H1 (cell line): ENCODE measurements at regions not wholly inside any gene's neighbourhood (a gene's known extent, or its start where the extent isn't known, plus 50 kb on each side); places are given as distances from the start of the nearest gene placed in this dataset.
"Not testable (repeated sequence)": the region's sequence is repeated elsewhere in the genome, so short reads cannot be mapped to it uniquely, and the experiment has no call there.

Experiments used
- CTCF ChIA-PET: fragments of 300-600 bp; sonication (Branson Sonifier 250); formaldehyde crosslinking; loops from one replicate; lab custom pipeline; 2021; ENCODE audit not compliant: partially characterized antibody; lab: Charles Lee
- POLR2A ChIA-PET: fragments of 300-600 bp; sonication (Branson Sonifier 250); formaldehyde crosslinking; loops from one replicate; lab custom pipeline; 2021; ENCODE audit warnings: inconsistent platforms; ENCODE audit not compliant: partially characterized antibody; lab: Charles Lee
- DNase-seq, 2 experiments: peaks; one replicate each; pipeline versions ENCODE4 v3.0.0 to v3.0.0-alpha.2; 2010 to 2022; ENCODE audit warnings: low spot score in 2 of 2, low read depth in 1 of 2, mixed read lengths in 1 of 2
- FAIRE-seq: peaks from 2 replicates; lab custom pipeline; 2011; peaks lifted over from hg19 to GRCh38; lab: Jason Lieb, UNC
- H2AFZ ChIP-seq: 2 replicates; pipeline ENCODE4 v1.8.1; 2012; ENCODE audit warnings: low read length, inconsistent platforms
- H2AK5ac ChIP-seq: 2 replicates; pipeline ENCODE4 v1.6.1; 2013; ENCODE audit warnings: low read depth, low read length
- H2BK120ac ChIP-seq: replicated peaks from 2 replicates; pipeline ENCODE3; 2013; ENCODE audit warnings: low read depth, low read length, inconsistent platforms
- H2BK12ac ChIP-seq: 2 replicates; pipeline ENCODE4 v1.6.1; 2013; ENCODE audit warnings: low read depth, low read length
- H2BK15ac ChIP-seq: 2 replicates; pipeline ENCODE4 v1.6.1; 2013; ENCODE audit warnings: low read length
- H2BK20ac ChIP-seq: 2 replicates; pipeline ENCODE4 v1.6.1; 2013; ENCODE audit warnings: low read length
- H2BK5ac ChIP-seq: 2 replicates; pipeline ENCODE4 v1.6.1; 2013; ENCODE audit warnings: low read depth, low read length
- H3K14ac ChIP-seq: 2 replicates; pipeline ENCODE4 v1.6.1; 2013; ENCODE audit warnings: inconsistent platforms; ENCODE audit not compliant: insufficient read length
- H3K18ac ChIP-seq: 2 replicates; pipeline ENCODE4 v1.6.1; 2013; ENCODE audit warnings: low read length; ENCODE audit errors: extremely low read depth
- H3K23ac ChIP-seq: 2 replicates; pipeline ENCODE4 v1.6.1; 2013; ENCODE audit warnings: inconsistent platforms; ENCODE audit not compliant: insufficient read length
- H3K23me2 ChIP-seq: 2 replicates; pipeline ENCODE4 v1.6.1; 2013; ENCODE audit warnings: low read depth, low read length
- H3K27ac ChIP-seq: 2 replicates; pipeline ENCODE4 v1.6.1; 2011; ENCODE audit warnings: low read depth, low read length, inconsistent platforms
- H3K27me3 ChIP-seq, 4 experiments: replicated peaks in 1 of 4; 1 replicate in 1 of 4; 2 replicates in 3 of 4; pipeline versions ENCODE4 v1.6.1 to v1.8.1; 2011 to 2013; ENCODE audit warnings: low read length in 3 of 4, mild to moderate bottlenecking in 3 of 4, inconsistent platforms in 2 of 4, mixed read lengths in 2 of 4, moderate library complexity in 1 of 4; ENCODE audit not compliant: control insufficient read depth in 3 of 4, insufficient read depth in 3 of 4; ENCODE audit errors: extremely low read depth in 1 of 4
- H3K36me3 ChIP-seq, 4 experiments: 2 replicates each; pipeline versions ENCODE4 v1.6.1 to v1.8.1; 2011 to 2013; ENCODE audit warnings: mild to moderate bottlenecking in 4 of 4, low read length in 3 of 4, moderate library complexity in 2 of 4, control low read depth in 1 of 4, inconsistent platforms in 1 of 4; ENCODE audit not compliant: insufficient read depth in 4 of 4, control insufficient read depth in 2 of 4
- H3K4ac ChIP-seq: replicated peaks from 2 replicates; pipeline ENCODE3; 2013; ENCODE audit warnings: low read length, low read depth, mixed read lengths, inconsistent platforms; ENCODE audit not compliant: insufficient read length
- H3K4me1 ChIP-seq, 4 experiments: replicated peaks in 1 of 4; 1 replicate in 1 of 4; 2 replicates in 3 of 4; pipeline versions ENCODE4 v1.6.1 to v1.8.1; 2011 to 2013; ENCODE audit warnings: low read length in 3 of 4, inconsistent platforms in 2 of 4, mixed read lengths in 1 of 4; ENCODE audit not compliant: insufficient read depth in 4 of 4, control insufficient read depth in 3 of 4
- H3K4me2 ChIP-seq, 2 experiments: 2 replicates each; pipeline versions ENCODE4 v1.6.1 to v1.8.1; 2011 to 2013; ENCODE audit warnings: low read depth in 2 of 2, low read length in 2 of 2, control low read depth in 1 of 2, inconsistent platforms in 1 of 2, mild to moderate bottlenecking in 1 of 2; ENCODE audit not compliant: insufficient read depth in 1 of 2
- H3K4me3 ChIP-seq, 4 experiments: fragments of 200-600, 300-600 bp in 1 of 4; sonication (generic), shearing (Covaris generic), sonication (Bioruptor Twin) in 1 of 4; 2 replicates each; pipeline versions ENCODE4 v1.5.1 to v1.8.1; 2011 to 2016; ENCODE audit warnings: low read length in 4 of 4, low read depth in 3 of 4, control low read depth in 2 of 4, inconsistent platforms in 2 of 4, mild to moderate bottlenecking in 2 of 4, mixed read lengths in 1 of 4, moderate library complexity in 1 of 4; ENCODE audit not compliant: insufficient read depth in 2 of 4; ENCODE audit errors: extremely low read depth in 1 of 4
- H3K56ac ChIP-seq: replicated peaks from 2 replicates; pipeline ENCODE3; 2013; ENCODE audit warnings: low read depth, mild to moderate bottlenecking, mixed read lengths, low read length, inconsistent platforms; ENCODE audit not compliant: insufficient read length
- H3K79me1 ChIP-seq: 2 replicates; pipeline ENCODE4 v1.6.1; 2013; ENCODE audit warnings: low read depth, low read length, control low read depth
- H3K79me2 ChIP-seq, 2 experiments: 2 replicates each; pipeline versions ENCODE4 v1.6.1 to v1.8.1; 2012 to 2013; ENCODE audit warnings: low read length in 2 of 2, mild to moderate bottlenecking in 2 of 2, inconsistent platforms in 1 of 2; ENCODE audit not compliant: insufficient read depth in 2 of 2, control insufficient read depth in 1 of 2
- H3K9ac ChIP-seq, 4 experiments: replicated peaks in 1 of 4; 1 replicate in 1 of 4; 2 replicates in 3 of 4; pipeline versions ENCODE4 v1.6.1 to v1.8.1; 2011 to 2013; ENCODE audit warnings: low read depth in 3 of 4, low read length in 3 of 4, control low read depth in 2 of 4, mild to moderate bottlenecking in 2 of 4, moderate library complexity in 2 of 4, inconsistent platforms in 1 of 4; ENCODE audit errors: extremely low read depth in 1 of 4
- H3K9me3 ChIP-seq, 2 experiments: 2 replicates each; pipeline versions ENCODE4 v1.6.1 to v1.8.1; 2012 to 2013; ENCODE audit warnings: mild to moderate bottlenecking in 2 of 2, moderate library complexity in 2 of 2, control low read depth in 1 of 2, inconsistent platforms in 1 of 2, low read depth in 1 of 2, low read length in 1 of 2, mixed read lengths in 1 of 2; ENCODE audit not compliant: insufficient read depth in 2 of 2
- H4K20me1 ChIP-seq, 2 experiments: replicated peaks in 1 of 2; 2 replicates each; pipeline versions ENCODE3 to v1.8.1; 2011 to 2013; ENCODE audit warnings: inconsistent platforms in 2 of 2, low read length in 2 of 2, mild to moderate bottlenecking in 1 of 2; ENCODE audit not compliant: insufficient read depth in 2 of 2, control insufficient read depth in 1 of 2
- H4K5ac ChIP-seq: 2 replicates; pipeline ENCODE4 v1.6.1; 2013; ENCODE audit warnings: low read length, low read depth, mixed read lengths, inconsistent platforms; ENCODE audit not compliant: insufficient read length
- H4K8ac ChIP-seq: 2 replicates; pipeline ENCODE4 v1.8.0; 2013; ENCODE audit warnings: mild to moderate bottlenecking, moderate library complexity, low read length, inconsistent platforms; ENCODE audit not compliant: insufficient read depth; ENCODE audit errors: extremely low read depth
- H4K91ac ChIP-seq: replicated peaks from 2 replicates; pipeline ENCODE3; 2013; ENCODE audit warnings: low read length, mixed read lengths, inconsistent platforms; ENCODE audit not compliant: insufficient read length
- YY1 ChIP-seq: IDR thresholded peaks from 2 replicates; pipeline ENCODE4 v1.6.1; 2011; ENCODE audit warnings: low read depth, mild to moderate bottlenecking, low read length
- WGBS, 2 experiments: shearing (Covaris generic) in 1 of 2; methylation state at CpG; one replicate each; pipeline versions ENCODE4 v1.1.6 to v1.1.7; 2013 to 2015; ENCODE audit warnings: low lambda C conversion rate in 2 of 2, mixed read lengths in 2 of 2, inconsistent platforms in 1 of 2, low coverage in 1 of 2, missing lambda C conversion rate in 1 of 2; ENCODE audit not compliant: insufficient replicate concordance in 2 of 2, insufficient coverage in 1 of 2, insufficient read length in 1 of 2; ENCODE audit errors: extremely low coverage in 1 of 2, missing lambda C conversion rate in 1 of 2; 5-methylcytosine and 5-hydroxymethylcytosine counted together

DNA sequence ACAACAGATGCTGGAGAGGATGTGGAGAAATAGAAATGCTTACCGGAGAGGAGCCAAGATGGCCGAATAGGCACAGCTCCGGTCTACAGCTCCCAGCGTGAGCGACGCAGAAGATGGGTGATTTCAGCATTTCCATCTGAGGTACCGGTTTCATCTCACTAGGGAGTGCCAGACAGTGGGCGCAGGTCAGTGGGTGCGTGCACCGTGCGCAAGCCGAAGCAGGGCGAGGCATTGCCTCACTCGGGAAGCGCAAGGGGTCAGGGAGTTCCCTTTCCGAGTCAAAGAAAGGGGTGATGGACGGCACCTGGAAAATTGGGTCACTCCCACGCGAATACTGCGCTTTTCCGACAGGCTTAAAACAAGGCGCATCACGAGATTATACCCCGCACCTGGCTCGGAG lies 182.2 kb upstream of the CMC1 start:
- Histone ChIP-seq H3K4me3 (peak overlapping the region; percentile 17 to 48 (median 36); a peak in 5 of 8 replicates), H3K18ac (peak overlapping the region; percentile 71; the same call in 1 of the 2 replicates), H3K79me2 (peaks cover 0 to 13% of the 10 kb centered on the region in 2 experiments; a peak in 1 of 4 replicates), H2BK12ac (peak overlapping the region; percentile 50; the same call in 1 of the 2 replicates), H3K4me2 (peak overlapping the region; percentile 51 to 52), H2BK5ac (0 out of 2 replicates have a peak overlapping the region, but pooled peaks have one; percentile 75), H3K27ac (peak overlapping the region; percentile 52; the same call in 1 of the 2 replicates), H3K9ac (peak overlapping the region in 2 of 4 experiments; percentile 22 to 79; a peak in 2 of 7 replicates)
- H2AK5ac ChIP-seq, H2BK120ac ChIP-seq, H2BK15ac ChIP-seq, H3K4ac ChIP-seq, H4K8ac ChIP-seq, FAIRE-seq, H3K9me3 ChIP-seq, H3K23me2 ChIP-seq, H3K23ac ChIP-seq, H4K91ac ChIP-seq, H4K20me1 ChIP-seq, H3K14ac ChIP-seq, H3K79me1 ChIP-seq, H2AFZ ChIP-seq, H3K4me1 ChIP-seq, H3K27me3 ChIP-seq, H4K5ac ChIP-seq, CTCF ChIA-PET, H3K36me3 ChIP-seq, H2BK20ac ChIP-seq, H3K56ac ChIP-seq: not testable (repeated sequence)
- peak in 1 of 2 experiments; percentile 59 for DNase-seq
- WGBS, 2 experiments, result 81% methylated on average over 19 of the region's 25 CpGs; no CpG with 5 or more reads in 1 of the 2 experiments
- POLR2A ChIA-PET, result interaction anchor here (0.7 kb wide), 1 partner anchor 73 kb away, joined by 3 read pairs; no protein-coding TSS in a partner anchor
- 0 out of 2 replicates have a peak, but pooled peaks have one; percentile 33 for TF ChIP-seq YY1
